Upper lobe of left lung (tissue), 4 donors: ENCODE measurements at regions not wholly inside any gene's neighbourhood (a gene's known extent, or its start where the extent isn't known, plus 50 kb on each side); places are given as distances from the start of the nearest gene placed in this dataset.

Source experiments
- CTCF ChIP-seq, 6 experiments: fragments of 450-650 bp in 4 of 6; fragments of 200-600 bp in 2 of 6; sonication (generic) in 2 of 6; IDR thresholded peaks; one replicate each; pipeline ENCODE4 v1.5.1; 2016 to 2019; ENCODE audit warnings: antibody characterized with exemption in 6 of 6
- POLR2A ChIP-seq, 4 donors: fragments of 450-650 bp; IDR thresholded peaks; one replicate each; pipeline ENCODE4 v1.5.1; 2016 to 2017; ENCODE audit warnings: antibody characterized with exemption in 4 of 4, mild to moderate bottlenecking in 2 of 4
- POLR2AphosphoS5 ChIP-seq, 2 donors: sonication (generic); formaldehyde crosslinking; IDR thresholded peaks; one replicate each; pipeline ENCODE4 v1.5.1; 2017; ENCODE audit warnings: antibody characterized with exemption in 2 of 2

GRCh38 chr7:81367326-81367931, 402.4 kb downstream of the HGF start:
- no peak for TF ChIP-seq CTCF (IDR thresholded peaks at IDR 0.05)
- no peak for TF ChIP-seq POLR2A (IDR thresholded peaks at IDR 0.05)
- no peak for TF ChIP-seq POLR2AphosphoS5 (IDR thresholded peaks at IDR 0.05)
